ENCODE measurements at regions not wholly inside any gene's neighbourhood (a gene's known extent, or its start where the extent isn't known, plus 50 kb on each side); places are given as distances from the start of the nearest gene placed in this dataset.
A peak's percentile ranks its signal among the peaks of the same experiment; 100 is the strongest.

- no peak for DNase-seq
- intact Hi-C loops (cut with DNase I), result no loop called here
- H3K27ac ChIP-seq, result no peak overlapping the region
- no peaks in the 10 kb centered on the region for H3K9me3 ChIP-seq (replicated peaks in 1 of 3)
- H3K4me1 ChIP-seq (replicated peaks in 1 of 2), result no peaks in the 10 kb centered on the region
- TF ChIP-seq POLR2A (IDR thresholded peaks at IDR 0.05), result no peak
- no peak for TF ChIP-seq CTCF (IDR thresholded peaks at IDR 0.05)
- no peak overlapping the region for H3K4me3 ChIP-seq
- H3K27me3 ChIP-seq, result no peaks in the 10 kb centered on the region
- H3K36me3 ChIP-seq (replicated peaks in 1 of 2), result no peaks in the 10 kb centered on the region
Measured at GRCh38 chr14:30185832-30186231, 258.2 kb upstream of the PRKD1 start.

GRCh38 chr14:30191639-30192279, 264.1 kb upstream of the PRKD1 start:
- Histone ChIP-seq H3K27ac (no peak overlapping the region), H3K9me3 (replicated peaks in 1 of 3) (no peaks in the 10 kb centered on the region), H3K4me1 (replicated peaks in 1 of 2) (peaks cover 0 to 5% of the 10 kb centered on the region in 2 donors), H3K27me3 (no peaks in the 10 kb centered on the region), H3K4me3 (no peak overlapping the region), H3K36me3 (replicated peaks in 1 of 2) (no peaks in the 10 kb centered on the region)
- DNase-seq, result no peak
- no peak for TF ChIP-seq CTCF (IDR thresholded peaks at IDR 0.05)
- TF ChIP-seq POLR2A (IDR thresholded peaks at IDR 0.05), result no peak
- intact Hi-C loops (cut with DNase I), result no loop called here
- 72 to 87% (median 81%) methylated on average over 2 of the region's 2 CpGs for WGBS, 4 donors

- Histone ChIP-seq H3K27me3 (no peaks in the 10 kb centered on the region), H3K4me3 (no peak overlapping the region), H3K4me1 (replicated peaks in 1 of 2) (peaks cover 0 to 5% of the 10 kb centered on the region in 2 donors), H3K9me3 (replicated peaks in 1 of 3) (no peaks in the 10 kb centered on the region), H3K27ac (no peak overlapping the region), H3K36me3 (replicated peaks in 1 of 2) (no peaks in the 10 kb centered on the region)
- no peak for DNase-seq
- no peak for TF ChIP-seq CTCF (IDR thresholded peaks at IDR 0.05)
- no peak for TF ChIP-seq POLR2A (IDR thresholded peaks at IDR 0.05)
- 82 to 86% (median 83%) methylated on average over 4 of the region's 4 CpGs for WGBS, 4 donors
- intact Hi-C loops (cut with DNase I), result no loop called here
Measured at GRCh38 chr14:30193101-30193500, 265.5 kb upstream of the PRKD1 start.

- Histone ChIP-seq H3K9me3 (replicated peaks in 1 of 3) (no peaks in the 10 kb centered on the region), H3K36me3 (replicated peaks in 1 of 2) (no peaks in the 10 kb centered on the region), H3K27ac (peak overlapping the region in 1 of 5 donors; percentile 36), H3K4me3 (no peak overlapping the region), H3K4me1 (replicated peaks in 1 of 2) (peaks cover 0 to 5% of the 10 kb centered on the region in 2 donors), H3K27me3 (no peaks in the 10 kb centered on the region)
- WGBS, 4 donors, result 77 to 88% (median 84%) methylated on average over 4 of the region's 4 CpGs
- intact Hi-C loops (cut with DNase I), result no loop called here
- TF ChIP-seq CTCF (IDR thresholded peaks at IDR 0.05), result no peak
- TF ChIP-seq POLR2A (IDR thresholded peaks at IDR 0.05), result no peak
- no peak for DNase-seq
Measured at GRCh38 chr14:30193845-30194501, 266.3 kb upstream of the PRKD1 start.
